T-helper 2 cell (primary cell): ENCODE measurements at regions not wholly inside any gene's neighbourhood (a gene's known extent, or its start where the extent isn't known, plus 50 kb on each side); places are given as distances from the start of the nearest gene placed in this dataset.

Experiments
- DNase-seq, 5 experiments: peaks; one replicate each; pipeline versions ENCODE4 v3.0.0 to v3.0.0-alpha.2; 2012 to 2022

- DNase-seq = no peak
These were observed 290.0 kb downstream of the HAPSTR1 start for GRCh38 chr16:9381399-9381798.

GRCh38 chr16:9381905-9382304 is 290.5 kb downstream of the HAPSTR1 start:
- no peak for DNase-seq

GRCh38 chr16:9383281-9383680 is 291.8 kb downstream of the HAPSTR1 start:
- no peak for DNase-seq

- DNase-seq = no peak
These were observed 292.7 kb downstream of the HAPSTR1 start for GRCh38 chr16:9384141-9384540.

GRCh38 chr16:9389543-9390207 is 298.2 kb downstream of the HAPSTR1 start:
- DNase-seq = no peak

GRCh38 chr16:9392956-9393355 is 301.5 kb downstream of the HAPSTR1 start:
- no peak for DNase-seq

- no peak for DNase-seq
These were observed 302.1 kb downstream of the HAPSTR1 start for GRCh38 chr16:9393591-9393990.

GRCh38 chr16:9395958-9396359 is 304.5 kb downstream of the HAPSTR1 start:
- no peak for DNase-seq

GRCh38 chr16:9399573-9399972 is 308.1 kb downstream of the HAPSTR1 start:
- DNase-seq = no peak

- no peak for DNase-seq
These were observed 309.7 kb downstream of the HAPSTR1 start for GRCh38 chr16:9401173-9401572.

GRCh38 chr16:9402293-9402860 is 310.9 kb downstream of the HAPSTR1 start:
- DNase-seq = no peak

- DNase-seq = no peak
These were observed 313.4 kb downstream of the HAPSTR1 start for GRCh38 chr16:9404811-9405210.

GRCh38 chr16:9406038-9406712 is 314.7 kb downstream of the HAPSTR1 start:
- DNase-seq = no peak

- DNase-seq = no peak
These were observed 315.8 kb downstream of the HAPSTR1 start for GRCh38 chr16:9407206-9407758.

- DNase-seq = no peak
These were observed 316.9 kb downstream of the HAPSTR1 start for GRCh38 chr16:9408297-9408878.

- no peak for DNase-seq
These were observed 318.4 kb downstream of the HAPSTR1 start for GRCh38 chr16:9409560-9410493.

GRCh38 chr16:9411426-9411825 is 320.0 kb downstream of the HAPSTR1 start:
- DNase-seq = no peak

GRCh38 chr16:9412031-9412914 is 320.8 kb downstream of the HAPSTR1 start:
- no peak for DNase-seq

- no peak for DNase-seq
These were observed 321.4 kb downstream of the HAPSTR1 start for GRCh38 chr16:9412915-9413264.

- no peak for DNase-seq
These were observed 324.1 kb downstream of the HAPSTR1 start for GRCh38 chr16:9415545-9415944.

GRCh38 chr16:9417898-9418297 is 326.5 kb downstream of the HAPSTR1 start:
- DNase-seq = no peak
